SK-N-MC (cell line): ENCODE measurements at regions not wholly inside any gene's neighbourhood (a gene's known extent, or its start where the extent isn't known, plus 50 kb on each side); places are given as distances from the start of the nearest gene placed in this dataset.
A peak's percentile ranks its signal among the peaks of the same experiment; 100 is the strongest.

ENCODE experiments used
- DNase-seq: peaks from one replicate; pipeline ENCODE4 v3.0.0-alpha.2; 2011; ENCODE audit warnings: low read depth, low spot score
- H3K27ac ChIP-seq: fragments of 200-600 bp; sonication (generic); 2 replicates; pipeline ENCODE4 v1.5.1; 2016; ENCODE audit warnings: mixed run types
- H3K36me3 ChIP-seq: fragments of 200-600 bp; sonication (generic); 2 replicates; pipeline ENCODE4 v1.6.1; 2017; ENCODE audit warnings: antibody characterized with exemption, low read length, mixed read lengths; ENCODE audit not compliant: insufficient read depth
- H3K4me3 ChIP-seq: fragments of 200-600 bp; sonication (generic); 2 replicates; pipeline ENCODE4 v1.5.1; 2016
- H3K9ac ChIP-seq: fragments of 200-600 bp; sonication (generic); 2 replicates; pipeline ENCODE4 v1.8.0; 2017; ENCODE audit warnings: mixed run types, mixed read lengths; ENCODE audit not compliant: insufficient read length
- H3K9me3 ChIP-seq: fragments of 200-600 bp; sonication (generic); 2 replicates; pipeline ENCODE4 v1.6.1; 2017; ENCODE audit warnings: low read depth, mild to moderate bottlenecking, antibody characterized with exemption, low read length, moderate library complexity, mixed read lengths
- EZH2 ChIP-seq: fragments of 200-600 bp; sonication (generic); IDR thresholded peaks from one replicate; pipeline ENCODE4 v1.6.1; 2017; ENCODE audit warnings: antibody characterized with exemption
- FOXP2 ChIP-seq: optimal IDR thresholded peaks from 2 replicates; pipeline ENCODE3; 2011; ENCODE audit warnings: mild to moderate bottlenecking, moderate library complexity; ENCODE audit not compliant: insufficient read depth; ENCODE audit errors: extremely low read length, control extremely low read depth
- POLR2AphosphoS5 ChIP-seq: IDR thresholded peaks from 2 replicates; pipeline ENCODE4 v1.6.1; 2012; ENCODE audit warnings: mild to moderate bottlenecking, low read depth, low read length, borderline replicate concordance

DNA sequence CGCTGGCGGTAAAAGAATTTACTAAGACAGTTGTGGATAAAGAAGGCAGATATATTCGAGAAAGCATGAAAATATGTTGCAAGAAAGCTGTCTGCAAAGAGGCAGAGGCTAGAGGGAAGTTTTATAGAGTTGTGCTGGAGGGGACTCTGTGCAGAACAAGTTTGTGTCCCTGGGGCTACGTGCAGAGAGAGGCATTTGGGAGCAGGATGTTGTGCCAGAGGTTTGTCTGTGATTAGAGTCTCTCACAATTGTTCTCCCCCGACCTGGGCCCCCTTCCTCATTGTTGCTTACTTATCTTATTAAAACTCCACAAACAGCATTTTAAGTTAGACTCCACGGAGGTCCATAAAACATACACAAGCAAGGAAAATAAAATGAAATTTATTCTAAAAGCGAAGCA is 831.3 kb downstream of the NLGN4X start:
- Histone ChIP-seq H3K4me3 (peak overlapping the region; percentile 57), H3K27ac (peak overlapping the region; percentile 82; the same call in 1 of the 2 replicates), H3K9ac (no peak overlapping the region), H3K36me3 (no peaks in the 10 kb centered on the region), H3K9me3 (no peaks in the 10 kb centered on the region)
- DNase-seq: peak; percentile 70
- TF ChIP-seq FOXP2: peak; percentile 67
- TF ChIP-seq EZH2: no peak

DNA sequence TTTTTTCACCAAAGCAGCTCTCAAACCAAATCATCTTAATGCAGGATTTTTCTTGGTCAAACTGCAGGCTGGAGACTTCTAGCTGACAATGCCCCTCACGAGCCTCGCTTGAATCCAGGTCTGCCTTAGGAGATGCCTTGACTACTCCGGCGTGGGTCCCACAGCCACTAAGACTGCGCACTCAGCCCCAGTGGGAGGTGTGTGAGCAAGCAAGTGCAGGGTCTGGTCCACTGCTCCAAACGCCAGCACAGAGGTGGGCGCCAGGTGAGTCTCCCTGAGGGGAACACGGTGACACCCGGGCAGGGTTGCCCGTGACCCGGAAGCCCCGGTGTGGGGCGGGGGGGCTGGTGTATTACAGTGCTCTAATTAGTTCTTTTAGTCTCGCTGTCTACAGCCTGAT is 838.3 kb downstream of the NLGN4X start:
- no peaks in the 10 kb centered on the region for H3K9me3 ChIP-seq
- TF ChIP-seq POLR2AphosphoS5 (no peak), FOXP2 (no peak)
- no peak for DNase-seq

DNA sequence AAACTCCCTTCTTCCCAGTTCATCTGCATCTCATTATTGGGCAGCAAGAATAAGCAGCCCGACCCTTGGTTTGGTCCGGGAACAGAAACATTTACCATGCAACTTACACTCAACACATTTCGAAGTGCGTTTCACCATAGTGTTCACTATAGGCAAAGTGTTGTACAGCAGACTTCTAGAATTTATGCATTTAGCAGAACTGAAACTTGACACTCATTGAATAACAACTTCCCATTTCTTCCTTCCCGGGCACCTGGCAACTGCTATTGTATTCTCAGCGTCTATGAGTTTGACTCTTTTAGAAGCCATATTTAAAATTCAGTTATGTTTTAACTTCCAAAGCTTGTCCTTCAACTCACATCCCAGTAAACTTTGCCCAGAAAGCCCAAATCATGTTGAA is 840.6 kb downstream of the NLGN4X start:
- no peak for TF ChIP-seq EZH2
- no peak for TF ChIP-seq POLR2AphosphoS5
- TF ChIP-seq FOXP2: no peak
- Histone ChIP-seq H3K4me3 (no peak overlapping the region), H3K9ac (no peak overlapping the region), H3K36me3 (no peaks in the 10 kb centered on the region), H3K27ac (no peak overlapping the region), H3K9me3 (no peaks in the 10 kb centered on the region)
- no peak for DNase-seq

More for the DNA sequence above, 838.3 kb downstream of the NLGN4X start:
- Histone ChIP-seq H3K9ac (no peak overlapping the region), H3K27ac (no peak overlapping the region), H3K4me3 (no peak overlapping the region), H3K36me3 (no peaks in the 10 kb centered on the region)

DNA sequence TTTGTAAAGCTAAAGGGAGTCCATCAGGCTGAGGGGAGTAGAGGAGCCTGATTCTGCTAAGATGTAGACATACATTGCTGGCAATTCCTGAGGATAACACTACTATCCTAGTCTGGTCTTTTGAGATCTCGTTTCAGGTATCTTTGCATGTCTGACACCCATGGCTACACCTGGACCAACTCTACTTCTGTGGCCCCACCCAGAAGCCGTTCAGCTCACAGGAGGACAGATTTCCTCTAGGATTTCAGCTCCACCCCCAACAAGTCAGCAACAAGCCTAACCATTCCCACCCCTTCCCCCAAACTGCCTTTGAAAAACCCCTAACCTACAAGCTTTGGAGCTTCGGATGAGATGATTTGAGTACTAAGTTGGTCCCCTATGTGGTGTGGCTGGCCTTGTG is 848.2 kb downstream of the NLGN4X start:
- Histone ChIP-seq H3K4me3 (no peak overlapping the region), H3K27ac (no peak overlapping the region), H3K9ac (no peak overlapping the region), H3K9me3 (no peaks in the 10 kb centered on the region), H3K36me3 (no peaks in the 10 kb centered on the region)
- DNase-seq: no peak
- TF ChIP-seq FOXP2 (no peak), EZH2 (no peak), POLR2AphosphoS5 (no peak)

DNA sequence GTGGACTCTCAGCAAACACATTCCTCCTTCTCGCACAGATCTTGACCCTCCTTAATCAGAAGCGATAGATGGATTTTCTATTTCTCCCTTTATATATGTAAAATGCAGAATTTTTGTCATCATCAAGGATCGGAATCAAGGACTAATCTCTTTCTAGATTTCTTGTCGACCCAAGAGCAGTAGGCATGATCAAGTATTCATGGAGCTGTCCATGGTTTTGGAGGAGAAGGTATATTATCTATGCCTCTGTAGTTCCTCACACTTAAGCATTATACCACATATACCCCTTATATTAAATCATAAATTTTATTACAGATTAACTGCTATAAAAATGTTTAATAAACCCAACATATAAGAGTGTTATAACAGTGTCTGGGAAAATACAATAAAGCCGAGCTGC is 886.8 kb downstream of the NLGN4X start:
- no peaks in the 10 kb centered on the region for H3K9me3 ChIP-seq
- DNase-seq: no peak
- TF ChIP-seq EZH2: no peak

DNA sequence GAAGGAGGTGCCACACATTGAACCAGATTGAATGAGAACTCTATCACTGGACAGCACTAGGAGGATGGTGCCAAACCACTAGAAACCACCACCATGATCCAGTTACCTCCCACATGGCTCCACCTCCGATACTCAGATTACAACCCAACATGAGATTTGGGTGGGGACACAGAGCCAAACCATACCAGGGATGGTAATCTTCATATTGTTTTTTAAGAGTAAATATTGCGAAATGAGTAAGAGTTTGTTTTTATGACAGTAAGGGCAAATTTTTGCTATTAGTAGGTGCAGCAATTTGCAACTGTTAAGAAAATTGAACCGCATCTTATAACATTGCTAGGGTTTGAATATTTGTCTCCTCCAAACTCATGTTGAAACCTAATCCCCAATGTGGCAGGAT is 891.5 kb downstream of the NLGN4X start:
- Histone ChIP-seq H3K36me3 (no peaks in the 10 kb centered on the region), H3K27ac (no peak overlapping the region), H3K9me3 (no peaks in the 10 kb centered on the region), H3K4me3 (no peak overlapping the region), H3K9ac (no peak overlapping the region)
- TF ChIP-seq POLR2AphosphoS5 (no peak), EZH2 (no peak), FOXP2 (no peak)
- DNase-seq: no peak

More for the DNA sequence above, 886.8 kb downstream of the NLGN4X start:
- no peak overlapping the region for H3K9ac ChIP-seq
- no peak overlapping the region for H3K4me3 ChIP-seq
- H3K36me3 ChIP-seq: no peaks in the 10 kb centered on the region
- no peak overlapping the region for H3K27ac ChIP-seq

DNA sequence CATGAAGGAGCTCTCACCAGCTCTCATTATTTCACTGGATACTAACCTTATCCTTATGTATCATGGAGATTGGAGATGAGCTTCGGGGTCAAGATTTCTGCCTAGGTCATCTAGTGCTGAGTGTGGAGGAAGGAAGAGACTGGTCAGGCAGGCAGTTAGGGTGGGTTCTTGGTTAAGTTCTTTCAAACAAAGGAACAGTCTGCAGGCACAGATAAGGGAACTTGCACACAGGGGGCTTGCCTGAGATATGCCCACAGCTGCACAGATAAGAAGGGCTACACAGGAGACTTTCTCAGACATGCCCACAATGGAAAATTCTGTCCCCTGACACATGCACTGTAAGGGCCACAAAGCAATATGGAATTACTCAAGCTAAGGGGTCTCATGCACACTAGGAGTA is 904.1 kb downstream of the NLGN4X start:
- no peak for TF ChIP-seq POLR2AphosphoS5
- no peak for TF ChIP-seq FOXP2
- no peak for TF ChIP-seq EZH2
- no peak overlapping the region for H3K9ac ChIP-seq
- no peaks in the 10 kb centered on the region for H3K9me3 ChIP-seq
- H3K4me3 ChIP-seq: no peak overlapping the region
- no peak for DNase-seq
- no peak overlapping the region for H3K27ac ChIP-seq
- no peaks in the 10 kb centered on the region for H3K36me3 ChIP-seq

DNA sequence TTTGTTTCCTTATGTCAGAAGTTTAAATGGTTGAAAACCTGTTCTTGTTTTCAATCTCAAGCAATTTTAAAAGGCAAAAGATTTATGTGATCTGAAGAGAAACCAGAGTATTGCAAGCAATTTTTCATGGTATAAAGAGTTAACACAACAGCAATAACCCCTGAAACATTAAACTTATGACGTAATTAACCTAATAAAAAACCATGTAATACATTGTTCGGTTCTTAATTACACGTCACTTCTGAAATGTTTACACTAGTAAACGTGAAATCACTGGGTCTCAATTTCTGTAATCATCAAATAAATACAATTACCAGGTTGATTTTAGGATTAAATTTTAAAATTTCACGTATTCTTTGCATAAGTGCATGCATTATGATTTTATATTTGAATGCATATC is 914.5 kb downstream of the NLGN4X start:
- DNase-seq: no peak
- Histone ChIP-seq H3K4me3 (no peak overlapping the region), H3K27ac (no peak overlapping the region), H3K9me3 (no peaks in the 10 kb centered on the region), H3K36me3 (no peaks in the 10 kb centered on the region), H3K9ac (no peak overlapping the region)
- TF ChIP-seq FOXP2 (no peak), POLR2AphosphoS5 (no peak), EZH2 (no peak)

DNA sequence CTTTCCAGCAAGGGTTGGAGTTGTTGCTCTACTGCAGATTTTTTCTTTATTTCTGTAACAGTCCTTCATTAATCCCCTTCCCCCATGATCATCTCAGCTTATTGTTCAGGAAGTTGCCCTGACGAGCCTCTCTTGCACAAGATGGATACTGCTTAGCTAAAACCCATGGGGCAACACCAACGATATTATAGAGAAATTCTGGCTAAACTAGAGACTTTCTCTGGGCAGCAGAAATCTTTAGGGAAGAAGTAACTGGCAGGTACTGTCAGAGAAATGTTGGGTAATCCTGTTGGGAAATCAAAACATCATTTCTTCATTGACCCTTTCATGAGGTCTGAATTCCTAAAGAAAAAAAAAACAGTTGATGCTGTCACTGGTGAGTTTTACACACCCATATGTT is 921.3 kb downstream of the NLGN4X start:
- H3K27ac ChIP-seq: peak overlapping the region; percentile 83
- no peak for DNase-seq
- H3K4me3 ChIP-seq: peak overlapping the region; percentile 14
- no peak overlapping the region for H3K9ac ChIP-seq
- no peak for TF ChIP-seq EZH2
- TF ChIP-seq FOXP2: no peak
- no peak for TF ChIP-seq POLR2AphosphoS5
- H3K36me3 ChIP-seq: no peaks in the 10 kb centered on the region; the same call in 1 of the 2 replicates
- no peaks in the 10 kb centered on the region for H3K9me3 ChIP-seq

DNA sequence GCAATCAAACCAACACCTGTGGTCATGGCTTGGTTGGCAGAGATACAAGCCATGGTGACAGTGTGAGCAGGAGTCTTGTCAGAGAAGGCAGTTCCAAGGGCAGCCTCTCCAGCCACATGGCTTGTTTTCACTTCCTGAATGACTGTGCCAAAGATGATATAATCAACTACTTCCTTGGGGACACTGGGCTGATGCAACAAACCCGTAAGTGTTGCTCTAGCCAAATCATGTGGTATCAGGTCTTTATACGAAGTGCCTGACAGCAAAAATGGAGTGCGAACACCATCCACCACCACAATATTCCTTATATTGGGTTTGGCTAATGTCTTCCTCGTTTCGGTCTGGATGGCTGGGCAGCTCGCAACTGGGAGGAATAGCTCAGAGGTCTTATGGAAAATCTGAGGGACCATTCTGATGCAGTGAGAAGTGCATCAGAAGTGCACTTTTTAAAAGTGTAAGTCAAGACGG is 922.0 kb downstream of the NLGN4X start:
- TF ChIP-seq FOXP2: no peak
- TF ChIP-seq EZH2: no peak
- no peak for TF ChIP-seq POLR2AphosphoS5
- H3K9me3 ChIP-seq: no peaks in the 10 kb centered on the region
- no peak overlapping the region for H3K9ac ChIP-seq
- peak overlapping the region; percentile 83 for H3K27ac ChIP-seq
- peak overlapping the region; percentile 14; the same call in 1 of the 2 replicates for H3K4me3 ChIP-seq
- DNase-seq: no peak
- H3K36me3 ChIP-seq: no peaks in the 10 kb centered on the region; the same call in 1 of the 2 replicates
